NCI-H1417 (cell line): ENCODE measurements at regions not wholly inside any gene's neighbourhood (a gene's known extent, or its start where the extent isn't known, plus 50 kb on each side); places are given as distances from the start of the nearest gene placed in this dataset.

ENCODE experiments used
- DNase-seq, 3 experiments: peaks; one replicate each; lab custom pipeline; 2025; lab: John Stamatoyannopoulos, UW

GRCh38 chr4:135684001-135684400 lies 1482.4 kb upstream of the PABPC4L start:
- no peak for DNase-seq

GRCh38 chr4:135672202-135672601 lies 1470.6 kb upstream of the PABPC4L start:
- no peak for DNase-seq

- no peak for DNase-seq
Observed at GRCh38 chr4:135670548-135670947, 1469.0 kb upstream of the PABPC4L start.
